Fibroblast of villous mesenchyme (primary cell): ENCODE measurements at regions not wholly inside any gene's neighbourhood (a gene's known extent, or its start where the extent isn't known, plus 50 kb on each side); places are given as distances from the start of the nearest gene placed in this dataset.

ENCODE experiments used
- DNase-seq: peaks from one replicate; pipeline ENCODE4 v3.0.0-alpha.2; 2010; ENCODE audit warnings: low read depth
- H3K4me3 ChIP-seq: 2 replicates; pipeline ENCODE4 v1.5.1; 2011; ENCODE audit warnings: low read depth, mild to moderate bottlenecking, low read length
- TF ChIP-seq, protein P1 (sequence below): IDR thresholded peaks from 2 replicates; pipeline ENCODE4 v1.5.1; 2012; ENCODE audit warnings: low read depth, mild to moderate bottlenecking, low read length; ENCODE audit not compliant: insufficient read depth

DNA sequence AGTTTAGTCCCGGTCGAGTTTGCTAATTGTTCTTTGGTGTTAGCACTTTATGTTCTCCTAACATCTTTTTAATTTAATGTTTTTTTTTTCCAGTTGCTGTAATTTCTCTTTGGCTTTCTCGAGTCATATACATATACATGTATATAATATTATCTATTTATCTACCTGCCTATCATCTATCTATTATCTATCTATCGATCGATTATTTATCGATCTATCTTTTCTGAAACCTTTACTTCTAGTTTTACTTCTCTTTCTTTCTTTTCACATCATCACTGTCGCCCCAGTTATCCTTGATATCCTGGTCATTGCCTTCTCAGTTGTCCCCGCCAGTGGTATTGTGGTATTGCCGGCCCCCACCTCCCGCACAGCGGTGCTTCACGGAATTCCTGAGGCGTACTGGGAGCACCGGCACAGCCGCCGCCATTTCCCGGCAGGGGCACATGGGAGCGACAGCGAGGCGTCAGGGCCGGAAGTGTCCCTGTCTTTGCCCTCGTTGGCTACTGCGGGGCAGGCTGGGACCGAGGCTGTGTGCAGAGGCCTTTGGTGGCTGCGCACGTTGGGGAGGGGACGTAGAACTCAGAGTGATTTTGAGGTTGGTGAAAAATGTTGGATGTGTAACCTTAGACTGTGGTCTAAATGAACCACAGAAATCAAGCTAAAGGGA lies 101.1 kb downstream of the NUF2 start:
- no peak for DNase-seq
- H3K4me3 ChIP-seq, result no peak overlapping the region
- TF ChIP-seq, protein P1, sequence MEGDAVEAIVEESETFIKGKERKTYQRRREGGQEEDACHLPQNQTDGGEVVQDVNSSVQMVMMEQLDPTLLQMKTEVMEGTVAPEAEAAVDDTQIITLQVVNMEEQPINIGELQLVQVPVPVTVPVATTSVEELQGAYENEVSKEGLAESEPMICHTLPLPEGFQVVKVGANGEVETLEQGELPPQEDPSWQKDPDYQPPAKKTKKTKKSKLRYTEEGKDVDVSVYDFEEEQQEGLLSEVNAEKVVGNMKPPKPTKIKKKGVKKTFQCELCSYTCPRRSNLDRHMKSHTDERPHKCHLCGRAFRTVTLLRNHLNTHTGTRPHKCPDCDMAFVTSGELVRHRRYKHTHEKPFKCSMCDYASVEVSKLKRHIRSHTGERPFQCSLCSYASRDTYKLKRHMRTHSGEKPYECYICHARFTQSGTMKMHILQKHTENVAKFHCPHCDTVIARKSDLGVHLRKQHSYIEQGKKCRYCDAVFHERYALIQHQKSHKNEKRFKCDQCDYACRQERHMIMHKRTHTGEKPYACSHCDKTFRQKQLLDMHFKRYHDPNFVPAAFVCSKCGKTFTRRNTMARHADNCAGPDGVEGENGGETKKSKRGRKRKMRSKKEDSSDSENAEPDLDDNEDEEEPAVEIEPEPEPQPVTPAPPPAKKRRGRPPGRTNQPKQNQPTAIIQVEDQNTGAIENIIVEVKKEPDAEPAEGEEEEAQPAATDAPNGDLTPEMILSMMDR, result no peak

DNA sequence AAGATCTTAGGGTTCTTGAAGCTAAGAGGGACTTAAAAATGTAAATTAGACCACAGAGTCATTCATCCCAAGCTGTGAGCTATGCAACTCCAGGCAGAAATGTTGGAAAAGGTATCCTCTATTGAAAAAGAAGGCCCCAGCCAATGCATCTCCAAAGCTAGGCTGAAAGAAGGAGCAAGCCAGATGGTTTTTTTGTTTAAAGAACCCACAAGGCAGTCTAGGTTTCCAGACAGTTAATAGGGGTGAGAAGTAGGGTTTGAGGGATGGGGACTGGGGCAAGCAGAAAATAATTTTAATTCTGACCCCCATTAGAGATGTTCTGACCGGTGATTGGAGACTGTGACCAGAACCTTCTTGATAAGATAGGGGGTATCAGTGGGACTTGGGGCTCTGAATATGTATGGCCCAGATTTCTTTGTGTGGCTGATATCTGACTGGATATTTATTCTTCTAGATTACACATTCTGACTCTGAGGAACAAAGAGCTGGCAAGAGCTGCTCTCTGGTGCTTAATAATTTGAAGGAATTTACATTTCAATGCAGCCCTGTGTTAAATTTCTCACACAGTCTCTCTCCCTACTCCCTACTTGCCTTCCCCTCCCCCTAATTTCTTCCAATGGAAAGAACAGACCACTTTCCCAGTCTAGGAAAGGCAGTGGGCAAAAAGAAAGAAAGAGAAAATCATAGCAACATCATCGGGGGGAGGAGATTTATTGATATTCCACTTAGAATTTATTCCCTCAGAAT lies 104.9 kb downstream of the NUF2 start:
- TF ChIP-seq, protein P1, result no peak
- no peak overlapping the region for H3K4me3 ChIP-seq
- DNase-seq, result no peak

DNA sequence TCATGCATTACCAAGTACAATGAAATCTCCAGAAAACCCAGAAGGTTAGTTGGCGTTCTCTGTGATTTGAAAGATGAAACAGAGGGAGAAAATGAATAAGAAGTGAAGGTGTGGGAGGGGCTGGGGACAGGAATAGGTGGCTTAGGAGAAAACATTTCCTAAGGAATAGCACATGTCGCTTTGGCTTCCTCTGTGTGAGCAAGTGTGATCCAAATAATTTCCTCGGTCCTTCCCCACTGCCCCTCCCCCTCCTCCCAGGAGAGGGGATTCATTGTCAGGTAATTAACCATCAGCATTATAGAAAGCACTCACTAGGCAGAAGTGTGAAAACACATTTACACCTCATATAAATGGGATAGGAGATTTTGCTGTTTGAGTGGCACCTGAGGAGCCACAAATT lies 105.5 kb downstream of the NUF2 start:
- no peak overlapping the region for H3K4me3 ChIP-seq
- TF ChIP-seq, protein P1, result no peak
- DNase-seq, result no peak

DNA sequence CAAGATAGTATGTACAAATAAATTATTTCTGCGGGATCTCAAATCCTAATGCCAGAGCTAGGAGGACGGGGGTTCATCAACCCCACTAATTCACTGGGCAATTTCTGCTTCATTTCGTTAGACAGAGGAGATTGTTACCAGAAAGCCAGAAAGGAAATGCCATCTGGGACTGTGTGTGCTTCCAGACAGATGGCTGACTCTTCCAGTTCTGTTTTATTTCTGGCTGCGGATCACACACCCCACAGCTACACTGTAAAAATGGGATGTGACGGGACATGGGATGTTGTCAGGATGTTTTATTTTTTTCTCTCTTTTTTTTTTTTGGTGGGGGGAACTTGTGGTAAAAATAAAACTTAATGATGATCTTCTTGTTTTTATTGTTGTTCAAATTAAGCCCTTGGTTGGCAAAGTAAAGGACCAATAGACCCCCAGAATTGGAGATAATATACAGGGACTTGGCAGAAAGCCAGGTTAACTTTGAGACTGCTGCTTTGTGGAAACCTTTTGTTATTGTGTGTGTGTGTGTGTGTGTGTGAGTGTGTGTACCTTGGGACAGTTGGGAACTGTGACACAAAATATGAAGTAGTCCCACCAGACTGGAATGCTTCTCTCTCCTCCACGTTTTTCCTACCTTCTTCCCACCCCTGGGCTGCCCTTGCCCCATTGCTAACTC lies 114.5 kb downstream of the NUF2 start:
- DNase-seq, result no peak
- no peak overlapping the region for H3K4me3 ChIP-seq
- TF ChIP-seq, protein P1, result no peak

DNA sequence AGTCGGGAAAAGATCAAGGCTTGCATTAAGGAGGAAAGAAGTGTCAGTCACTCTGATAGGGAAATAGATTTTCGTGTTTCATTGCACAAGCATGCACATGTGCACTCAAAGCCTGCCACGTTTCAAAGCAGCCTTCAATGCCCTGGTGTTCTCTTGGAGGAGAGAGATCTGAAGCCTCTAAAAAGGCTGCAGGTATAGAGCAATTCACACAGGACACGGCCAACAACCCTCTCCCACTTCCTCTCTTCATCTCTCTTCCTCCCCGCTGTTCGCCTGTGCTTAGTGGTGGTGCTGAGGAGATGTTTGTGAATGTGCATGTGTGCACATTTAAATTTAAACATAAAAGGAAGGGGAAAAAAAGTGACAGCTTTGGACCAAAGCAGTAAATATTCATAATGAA lies 117.7 kb downstream of the NUF2 start:
- no peak for DNase-seq
- TF ChIP-seq, protein P1, result no peak
- H3K4me3 ChIP-seq, result no peak overlapping the region

DNA sequence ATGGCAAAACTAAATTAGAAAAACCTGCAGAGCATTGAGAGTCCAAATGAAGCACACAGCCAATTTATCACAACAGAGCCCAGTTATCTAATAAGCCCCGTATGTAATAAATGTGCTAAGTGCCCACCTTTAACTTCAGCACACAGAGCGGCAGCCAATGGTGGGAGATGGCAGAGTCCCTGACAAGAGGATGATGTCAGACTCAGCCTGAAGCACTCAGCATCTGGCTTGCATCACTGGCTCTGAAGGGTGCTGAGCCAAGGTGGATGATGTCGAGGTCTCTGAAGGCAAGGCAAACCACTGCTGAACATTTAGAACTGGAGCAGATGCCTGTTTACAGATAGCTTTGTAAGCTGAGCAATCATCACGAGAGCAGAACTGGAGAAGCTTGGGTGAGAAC lies 118.3 kb downstream of the NUF2 start:
- no peak for DNase-seq
- TF ChIP-seq, protein P1, result no peak

More for the DNA sequence above, 118.3 kb downstream of the NUF2 start:
- no peak overlapping the region for H3K4me3 ChIP-seq
